ENCODE measurements at regions not wholly inside any gene's neighbourhood (a gene's known extent, or its start where the extent isn't known, plus 50 kb on each side); places are given as distances from the start of the nearest gene placed in this dataset.

DNA sequence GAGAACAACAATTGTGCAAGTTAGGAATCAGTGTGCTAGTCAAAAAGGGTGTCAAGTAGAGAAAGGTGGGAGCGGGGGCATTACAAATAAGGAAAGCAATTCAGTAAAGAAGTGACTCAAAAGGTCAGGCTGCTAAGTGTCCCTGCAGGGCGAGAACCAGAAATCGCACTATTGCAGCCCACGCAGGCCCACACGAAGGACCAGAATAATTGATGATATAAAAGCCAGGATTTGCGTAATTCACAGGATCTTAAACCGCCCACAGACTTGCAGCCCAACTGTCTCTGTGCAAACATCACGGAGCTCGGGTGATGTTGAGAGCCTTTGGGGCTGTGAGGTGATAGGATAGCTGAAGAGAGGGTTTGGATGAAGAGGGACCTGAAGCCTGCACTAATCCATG, 349.0 kb downstream of the BRINP1 start:
- no peak for DNase-seq (ENCODE audit: low spot score)

DNA sequence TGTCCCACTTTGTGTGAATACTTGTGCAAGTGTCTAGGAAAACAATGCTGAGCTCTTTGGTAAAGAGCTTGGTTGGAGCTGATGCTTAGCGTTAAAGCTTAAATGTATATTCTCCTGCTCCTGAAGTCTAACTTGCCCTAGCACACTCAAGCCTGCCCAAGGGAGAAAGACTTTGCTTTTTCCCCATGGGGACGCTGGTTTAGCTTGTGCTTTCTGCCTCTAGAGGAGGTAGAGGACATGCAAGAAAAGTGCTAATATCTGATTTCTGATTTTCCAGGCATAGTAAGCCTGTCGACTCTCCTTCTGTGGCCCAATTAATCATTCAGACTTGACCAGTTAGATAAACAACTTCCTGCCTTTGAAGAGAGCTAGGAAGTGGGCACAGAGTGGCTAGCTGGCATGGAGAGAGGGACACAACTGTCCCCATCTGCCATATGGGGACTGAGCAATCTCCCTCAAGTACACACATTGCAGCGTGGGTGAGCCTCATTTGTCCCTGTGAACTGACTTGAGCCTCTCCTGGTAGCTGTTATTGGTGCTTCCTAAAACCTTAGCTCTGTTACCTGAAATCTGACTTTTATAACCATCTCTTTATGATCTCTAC, 348.4 kb downstream of the BRINP1 start:
- no peak for DNase-seq (ENCODE audit: low spot score)

DNA sequence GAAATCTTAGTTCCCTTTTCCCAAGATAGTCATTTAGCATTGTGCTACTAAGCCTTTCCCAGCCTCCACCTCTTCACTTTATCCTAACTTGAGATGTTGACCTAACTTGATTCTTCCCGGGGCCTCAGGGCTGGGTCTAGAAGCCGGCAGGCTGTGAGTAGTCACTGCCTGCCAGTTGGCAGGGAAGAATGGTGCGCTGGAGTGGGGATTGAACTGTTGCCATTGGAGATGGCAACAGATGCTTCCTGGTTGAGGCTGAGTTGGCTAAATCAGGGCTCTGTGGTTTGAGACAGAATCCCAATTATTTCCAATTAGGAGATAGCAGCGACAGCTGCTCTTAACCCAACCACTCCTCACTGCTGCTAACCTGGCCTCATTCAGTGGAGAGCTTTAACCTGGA, 343.1 kb downstream of the BRINP1 start:
- no peak for DNase-seq (ENCODE audit: low spot score)

GRCh38 chr9:119027901-119028699, 341.1 kb downstream of the BRINP1 start:
- DNase-seq (ENCODE audit: low spot score), result no peak

GRCh38 chr9:119029886-119030285, 339.3 kb downstream of the BRINP1 start:
- DNase-seq (ENCODE audit: low spot score), result no peak

DNA sequence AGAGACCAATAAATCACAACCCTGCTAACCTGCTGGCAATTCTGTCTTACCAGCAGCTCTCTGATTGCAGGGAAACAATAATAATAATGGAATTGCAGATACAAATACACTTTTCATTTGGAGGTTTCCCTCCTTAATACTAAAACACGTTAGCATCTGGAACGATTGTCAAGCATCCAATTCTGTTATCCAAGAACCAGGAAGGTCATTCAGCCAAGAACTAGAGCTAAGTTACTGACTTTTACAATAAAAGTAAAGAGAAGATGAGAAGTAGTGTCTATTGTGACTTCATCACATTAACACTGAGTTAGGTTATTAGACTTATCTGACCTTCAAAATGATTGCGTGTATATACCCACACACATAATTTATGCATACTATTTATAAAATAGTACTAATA, 335.6 kb downstream of the BRINP1 start:
- no peak for DNase-seq (ENCODE audit: low spot score)

DNA sequence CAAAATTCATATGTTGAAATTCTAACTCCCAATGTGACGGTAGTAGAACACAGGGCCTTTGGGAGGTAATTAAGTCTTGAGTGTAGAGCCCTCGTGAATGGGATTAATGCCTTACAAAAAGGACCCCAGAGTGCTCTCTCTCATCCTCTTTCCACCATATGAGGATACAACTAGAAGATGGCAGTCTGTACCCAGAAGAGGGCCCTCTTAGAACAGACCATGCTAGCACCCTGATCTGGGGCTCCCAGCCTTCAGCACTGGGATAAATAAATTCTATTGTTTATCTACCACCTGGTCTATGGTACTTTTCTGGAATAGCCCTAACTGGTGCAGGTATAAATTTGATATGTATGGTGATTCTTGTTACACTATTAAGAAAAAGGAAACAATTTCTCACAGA, 332.3 kb downstream of the BRINP1 start:
- no peak for DNase-seq (ENCODE audit: low spot score)

GRCh38 chr9:119043996-119044395, 325.2 kb downstream of the BRINP1 start:
- DNase-seq (ENCODE audit: low spot score), result no peak

DNA sequence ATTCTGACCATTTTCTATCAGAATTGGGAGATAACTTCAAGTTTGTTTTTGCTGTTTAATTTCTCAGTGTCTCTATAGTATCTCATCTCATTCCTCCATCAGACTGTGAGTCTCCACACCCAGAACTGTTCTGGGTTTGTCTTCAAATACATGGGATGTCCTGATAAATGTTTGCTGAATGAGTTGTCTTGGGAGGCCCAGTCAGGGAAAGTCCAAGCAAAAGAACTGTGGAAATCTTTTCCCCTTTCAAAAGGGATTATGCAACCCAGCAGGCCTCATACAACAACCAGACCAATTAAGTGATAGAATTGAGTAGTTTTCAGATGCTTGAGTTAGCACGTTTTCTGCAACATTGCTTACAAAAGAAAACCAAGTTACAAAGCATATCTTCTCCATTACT, 324.4 kb downstream of the BRINP1 start:
- no peak for DNase-seq (ENCODE audit: low spot score)

DNA sequence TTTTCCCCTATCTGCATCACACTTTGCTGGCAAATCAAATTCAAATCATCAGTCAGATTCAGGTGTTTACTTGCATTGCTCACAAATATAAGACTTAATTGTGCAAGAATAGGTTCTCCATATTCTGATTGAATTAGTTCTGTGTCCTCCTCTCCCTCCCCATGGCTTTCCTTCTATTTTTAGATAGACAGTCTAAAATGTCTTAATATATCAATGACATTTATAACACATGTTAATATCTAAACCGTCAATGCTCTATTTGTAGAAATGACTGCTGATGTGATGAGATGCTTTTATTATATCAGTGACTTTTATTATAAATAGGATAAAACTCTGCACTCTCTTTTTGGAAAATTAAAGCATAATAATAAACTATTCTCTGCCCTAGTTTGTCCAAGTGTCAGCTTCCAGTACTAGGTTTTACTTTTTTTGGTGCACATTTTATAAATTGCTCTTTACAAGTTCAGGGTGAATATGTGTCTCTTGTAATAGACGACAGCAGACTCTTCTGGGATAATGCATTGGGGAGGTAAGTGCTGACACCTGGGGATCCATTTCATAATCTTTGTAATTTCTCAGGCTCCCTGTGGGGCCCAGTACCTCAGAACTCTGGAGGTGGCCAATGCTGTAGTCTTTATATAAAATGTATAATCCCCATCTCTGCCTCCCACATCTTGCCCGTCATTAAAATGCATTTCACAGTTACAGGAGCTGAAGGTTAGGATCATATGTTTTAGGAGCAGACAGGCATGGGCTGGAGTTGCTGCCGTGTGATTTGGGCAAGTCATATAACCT, 321.5 kb downstream of the BRINP1 start:
- no peak for DNase-seq (ENCODE audit: low spot score)

- DNase-seq (ENCODE audit: low spot score), result no peak
Observed at GRCh38 chr9:119050281-119050680, 319.0 kb downstream of the BRINP1 start.

DNA sequence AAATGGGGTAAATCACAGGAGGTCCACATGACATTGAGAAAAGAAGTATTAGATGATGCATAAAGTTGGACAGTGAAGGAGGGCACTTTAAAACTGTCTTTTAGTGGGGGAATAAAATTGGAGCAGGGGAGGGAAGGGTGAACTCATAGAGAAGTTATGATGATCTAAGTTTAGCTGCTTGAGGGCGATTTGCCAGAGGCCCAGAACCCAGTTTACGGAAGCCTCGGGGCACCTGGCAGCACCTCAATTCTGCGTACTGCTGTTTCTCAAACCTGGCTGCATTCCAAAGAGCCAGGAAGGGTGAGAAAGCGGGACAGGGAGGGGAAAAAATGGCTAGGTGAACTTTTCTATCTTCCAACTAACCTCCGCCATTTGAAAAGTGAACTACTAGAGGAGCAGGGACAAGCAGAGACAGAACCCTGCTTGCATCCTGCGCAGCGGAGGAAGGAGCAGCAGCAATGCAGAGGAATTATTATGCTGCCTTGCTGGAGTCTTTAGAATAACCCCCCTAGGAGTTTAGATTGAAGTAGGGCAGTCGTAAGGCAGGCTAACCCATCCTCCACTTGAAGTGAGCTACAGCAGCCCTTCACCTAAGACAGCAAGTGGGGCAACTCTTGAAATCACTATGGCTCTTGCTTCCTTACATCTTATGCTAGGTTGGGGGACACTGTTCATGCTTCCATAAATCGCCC, 316.8 kb downstream of the BRINP1 start:
- no peak for DNase-seq (ENCODE audit: low spot score)

DNA sequence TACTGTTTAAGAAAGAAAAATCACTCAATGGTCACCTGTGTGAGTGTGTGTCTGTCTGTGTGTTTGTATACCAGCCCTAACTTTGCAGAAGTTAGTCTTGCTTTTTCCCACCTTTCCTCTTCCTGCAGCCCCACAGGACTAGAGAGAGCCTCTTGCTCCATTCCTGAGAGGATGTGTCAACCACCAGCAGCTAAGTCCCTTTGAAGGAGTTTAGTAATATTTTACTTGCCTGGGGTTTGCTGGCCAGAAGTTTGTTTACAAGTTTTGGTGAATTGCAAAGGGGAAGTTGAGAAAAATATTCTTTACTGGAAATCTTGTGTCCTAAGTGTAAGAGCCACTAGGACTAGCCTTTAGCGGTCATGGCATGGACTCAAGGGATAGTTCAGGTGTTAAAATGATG, 316.2 kb downstream of the BRINP1 start:
- DNase-seq (ENCODE audit: low spot score), result no peak

- no peak for DNase-seq (ENCODE audit: low spot score)
Observed at GRCh38 chr9:119060629-119061385, 308.4 kb downstream of the BRINP1 start.

DNA sequence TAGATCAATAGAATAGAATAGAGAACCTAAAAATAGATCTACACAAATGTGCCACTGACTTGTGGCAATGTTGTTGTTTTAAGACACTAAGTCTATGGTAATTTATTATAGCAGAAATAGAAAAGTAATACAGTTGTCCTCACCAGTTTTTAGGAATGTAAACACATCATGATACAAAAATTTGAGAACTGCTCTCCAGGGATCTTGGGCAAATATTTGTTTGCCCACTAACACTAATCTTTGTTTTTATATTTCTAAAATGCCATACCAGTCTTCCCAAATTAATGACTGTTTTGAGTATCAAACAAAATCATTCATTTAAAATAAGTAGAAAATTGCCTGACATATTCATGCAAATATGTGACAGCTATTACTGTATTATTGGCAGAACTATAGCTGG, 297.6 kb downstream of the BRINP1 start:
- no peak for DNase-seq (ENCODE audit: low spot score)

DNA sequence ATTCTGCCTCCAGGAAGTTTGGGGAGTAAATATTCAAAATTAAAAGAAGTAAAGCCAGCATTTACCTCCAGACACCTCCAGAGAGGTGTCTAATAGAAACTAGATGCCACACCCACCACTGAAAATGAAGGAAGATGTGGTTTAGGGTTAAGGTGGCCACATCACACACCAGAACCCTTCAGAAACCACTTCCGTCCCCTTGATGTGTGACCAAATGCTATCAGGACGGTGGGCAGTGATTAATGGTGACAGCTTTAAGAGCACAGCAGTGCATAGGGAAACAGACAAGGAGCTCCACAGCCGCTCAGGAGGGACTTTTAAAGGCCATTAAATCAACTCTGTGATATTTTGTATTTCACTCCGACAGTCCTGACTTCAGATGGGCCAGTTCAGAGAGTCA, 295.2 kb downstream of the BRINP1 start:
- no peak for DNase-seq (ENCODE audit: low spot score)

DNA sequence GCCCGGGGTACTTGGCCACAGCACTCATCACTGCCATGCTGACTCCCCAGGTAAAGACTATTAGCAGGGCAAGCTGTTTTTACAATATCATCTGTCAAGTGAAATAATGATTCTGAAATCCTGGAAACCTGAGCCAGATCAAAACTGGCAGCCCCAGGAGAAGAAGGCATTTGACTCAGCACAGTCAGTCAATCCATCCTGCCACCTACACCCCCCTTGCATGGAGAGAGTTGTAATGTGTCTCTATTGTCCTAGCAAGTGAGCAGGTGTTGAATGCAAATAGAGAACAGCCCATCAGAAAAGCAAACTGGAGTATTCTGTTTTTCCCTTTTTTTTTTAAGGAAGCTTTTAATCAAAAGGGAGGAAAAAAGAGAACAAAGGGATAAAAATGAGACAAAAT, 291.2 kb downstream of the BRINP1 start:
- no peak for DNase-seq (ENCODE audit: low spot score)

DNA sequence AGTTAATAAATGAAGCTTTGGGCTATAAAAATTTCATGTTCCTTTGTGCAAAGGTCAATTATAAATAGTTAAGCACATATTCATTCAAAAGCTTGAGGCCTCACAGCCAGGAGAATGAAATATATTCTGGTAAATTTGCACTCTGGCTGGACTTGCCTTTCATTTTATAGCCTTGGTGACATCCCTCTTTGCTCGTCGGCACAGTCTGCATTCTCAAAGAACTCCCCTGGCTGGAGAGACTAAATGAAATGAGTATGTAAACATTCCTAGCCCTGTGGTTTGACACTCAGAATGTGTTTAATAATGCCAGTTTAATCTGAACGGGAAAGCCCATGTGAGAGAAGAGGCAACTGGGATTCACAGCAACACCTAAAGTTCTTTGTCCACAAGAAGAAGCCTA, 285.6 kb downstream of the BRINP1 start:
- no peak for DNase-seq (ENCODE audit: low spot score)

DNA sequence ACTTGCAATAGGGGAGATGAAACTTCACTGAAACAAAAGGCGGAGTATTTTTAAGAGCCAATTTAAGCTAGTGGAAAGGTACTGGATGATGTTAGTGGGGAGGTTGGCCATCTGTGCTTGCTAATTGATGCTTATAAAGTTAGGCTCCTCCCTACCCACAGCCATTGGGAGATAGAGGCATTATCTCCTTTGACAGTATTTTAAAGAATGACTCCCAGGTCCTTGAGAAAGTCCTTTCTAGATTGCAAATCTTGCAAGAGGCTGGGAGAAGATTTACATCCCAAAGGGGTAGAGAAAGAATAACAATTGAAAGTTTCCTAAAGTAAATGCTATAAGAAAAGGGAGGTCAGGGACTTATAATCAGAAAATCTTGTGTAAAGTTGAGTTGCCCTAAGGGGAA, 282.6 kb downstream of the BRINP1 start:
- no peak for DNase-seq (ENCODE audit: low spot score)

- DNase-seq (ENCODE audit: low spot score), result no peak
Observed at GRCh38 chr9:119088002-119088547, 281.2 kb downstream of the BRINP1 start.

DNA sequence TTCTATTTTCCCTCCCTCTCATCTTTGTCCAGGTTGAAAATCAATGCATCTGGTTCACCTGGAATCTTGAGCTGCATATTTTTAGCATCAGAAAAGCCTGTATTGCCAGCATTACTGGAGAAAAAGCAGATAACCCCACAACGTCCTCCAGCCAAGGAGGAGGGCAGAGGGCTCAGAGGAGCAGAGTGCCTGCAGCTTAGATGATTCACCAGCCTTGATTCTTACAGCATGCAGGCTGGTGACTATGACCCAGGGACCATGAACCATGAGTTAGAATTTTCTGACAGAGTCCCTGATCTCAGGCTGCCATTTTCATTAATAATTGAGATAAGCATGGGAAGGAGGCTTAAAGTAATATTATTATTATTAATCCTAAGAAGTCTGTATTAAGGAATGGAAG, 278.2 kb downstream of the BRINP1 start:
- no peak for DNase-seq (ENCODE audit: low spot score)

DNA sequence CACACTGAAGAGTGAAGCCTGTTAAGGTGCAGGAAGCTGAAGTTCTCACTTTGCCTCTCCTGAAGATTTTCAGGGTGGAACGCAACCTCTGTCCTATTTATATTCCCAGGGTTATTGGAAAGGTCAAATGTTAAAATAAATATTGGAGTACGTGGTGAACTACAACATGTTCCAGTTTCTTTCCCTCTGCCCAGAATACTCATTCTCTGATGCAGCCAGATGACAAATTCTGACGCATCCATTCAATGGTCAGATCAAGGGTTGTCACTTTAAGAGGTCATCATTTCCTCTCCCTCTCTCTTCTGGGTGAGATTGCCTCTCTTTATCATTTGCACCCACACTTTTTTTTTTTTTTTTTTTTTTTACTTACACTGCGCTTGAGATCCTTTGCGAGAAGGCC, 277.1 kb downstream of the BRINP1 start:
- no peak for DNase-seq (ENCODE audit: low spot score)

All from germinal center (tissue), 1 donor.